Esophagus squamous epithelium (tissue), 5 donors: ENCODE measurements at regions not wholly inside any gene's neighbourhood (a gene's known extent, or its start where the extent isn't known, plus 50 kb on each side); places are given as distances from the start of the nearest gene placed in this dataset.

Experiments
- DNase-seq: peaks from one replicate; lab custom pipeline; 2025; lab: John Stamatoyannopoulos, UW
- H3K27ac ChIP-seq, 4 donors: fragments of 200-600 bp; sonication (generic); one replicate each; pipeline ENCODE4 v1.5.1; 2016 to 2019; ENCODE audit warnings: mild to moderate bottlenecking in 1 of 4
- H3K27me3 ChIP-seq, 4 donors: fragments of 200-600 bp; sonication (generic); 1 replicate in 3 of 4; 2 replicates in 1 of 4; pipeline versions ENCODE4 v1.5.1 to v1.6.0; 2017 to 2021; ENCODE audit warnings: antibody characterized with exemption in 1 of 4
- H3K36me3 ChIP-seq, 3 donors: fragments of 200-600 bp; sonication (generic); one replicate each; pipeline ENCODE4 v1.5.1; 2016 to 2019
- H3K4me1 ChIP-seq, 3 donors: fragments of 200-600 bp; sonication (generic); one replicate each; pipeline ENCODE4 v1.5.1; 2017 to 2019
- H3K4me3 ChIP-seq, 4 donors: fragments of 200-600 bp; sonication (generic); 1 replicate in 3 of 4; 2 replicates in 1 of 4; pipeline ENCODE4 v1.5.1; 2016 to 2019; ENCODE audit warnings: mild to moderate bottlenecking in 2 of 4, moderate library complexity in 1 of 4
- H3K9me3 ChIP-seq, 3 donors: fragments of 200-600 bp; sonication (generic); one replicate each; pipeline ENCODE4 v1.5.1; 2016 to 2019
- CTCF ChIP-seq, 6 experiments: fragments of 450-650 bp in 4 of 6; fragments of 200-600 bp in 2 of 6; sonication (generic) in 2 of 6; IDR thresholded peaks; one replicate each; pipeline ENCODE4 v1.5.1; 2016 to 2019; ENCODE audit warnings: antibody characterized with exemption in 6 of 6, mild to moderate bottlenecking in 4 of 6, moderate library complexity in 4 of 6
- POLR2A ChIP-seq, 4 donors: fragments of 450-650 bp; IDR thresholded peaks; one replicate each; pipeline ENCODE4 v1.6.1; 2017; ENCODE audit warnings: antibody characterized with exemption in 4 of 4, mild to moderate bottlenecking in 4 of 4, moderate library complexity in 3 of 4
- WGBS, 2 donors: methylation state at CpG; one replicate each; pipeline ENCODE4 v1.1.5; 2018; 5-methylcytosine and 5-hydroxymethylcytosine counted together
- intact Hi-C: fragments of 100-400 bp; cut with DNase I; formaldehyde crosslinking; loops from one replicate; pipeline ENCODE4 v1.15.0; 2022
- donor health status: DM: yes; HTN: yes; CAD: no.

GRCh38 chr7:3233301-3233700, 67.8 kb upstream of the SDK1 start:
- H3K27me3 ChIP-seq = peaks cover 0 to 15% (median 0%) of the 10 kb centered on the region in 4 donors
- H3K4me1 ChIP-seq = no peaks in the 10 kb centered on the region
- no peak overlapping the region for H3K27ac ChIP-seq
- intact Hi-C loops = no loop called here
- peaks cover 0 to 10% (median 6%) of the 10 kb centered on the region in 3 donors for H3K9me3 ChIP-seq
- no peak for TF ChIP-seq POLR2A (IDR thresholded peaks at IDR 0.05)
- TF ChIP-seq CTCF (IDR thresholded peaks at IDR 0.05) = no peak
- WGBS, 2 donors = 88 to 95% methylated on average over 7 of the region's 7 CpGs
- no peak overlapping the region for H3K4me3 ChIP-seq
- H3K36me3 ChIP-seq = no peaks in the 10 kb centered on the region
- DNase-seq = no peak

- H3K36me3 ChIP-seq = no peaks in the 10 kb centered on the region
- WGBS, 2 donors = 89 to 93% methylated on average over 5 of the region's 6 CpGs
- no peak overlapping the region for H3K4me3 ChIP-seq
- no peak overlapping the region for H3K27ac ChIP-seq
- H3K9me3 ChIP-seq = peaks cover 0 to 10% (median 6%) of the 10 kb centered on the region in 3 donors
- H3K4me1 ChIP-seq = no peaks in the 10 kb centered on the region
- intact Hi-C loops = no loop called here
- DNase-seq = no peak
- H3K27me3 ChIP-seq = peaks cover 0 to 23% (median 0%) of the 10 kb centered on the region in 4 donors
- TF ChIP-seq POLR2A (IDR thresholded peaks at IDR 0.05) (no peak), CTCF (IDR thresholded peaks at IDR 0.05) (no peak)
These were observed 67.0 kb upstream of the SDK1 start for GRCh38 chr7:3234051-3234450.

- peaks cover 0 to 29% (median 0%) of the 10 kb centered on the region in 4 donors for H3K27me3 ChIP-seq
- DNase-seq = no peak
- intact Hi-C loops = no loop called here
- no peaks in the 10 kb centered on the region for H3K4me1 ChIP-seq
- WGBS, 2 donors = 82 to 97% methylated on average over 3 of the region's 3 CpGs
- H3K27ac ChIP-seq = no peak overlapping the region
- H3K36me3 ChIP-seq = no peaks in the 10 kb centered on the region
- no peak overlapping the region for H3K4me3 ChIP-seq
- H3K9me3 ChIP-seq = peaks cover 0 to 10% (median 6%) of the 10 kb centered on the region in 3 donors
- TF ChIP-seq CTCF (IDR thresholded peaks at IDR 0.05) = no peak
These were observed 66.2 kb upstream of the SDK1 start for GRCh38 chr7:3234851-3235250.

GRCh38 chr7:3235322-3235721, 65.7 kb upstream of the SDK1 start:
- Histone ChIP-seq H3K4me3 (no peak overlapping the region), H3K27ac (no peak overlapping the region), H3K27me3 (peaks cover 0 to 29% (median 0%) of the 10 kb centered on the region in 4 donors), H3K36me3 (no peaks in the 10 kb centered on the region), H3K9me3 (peaks cover 0 to 10% (median 6%) of the 10 kb centered on the region in 3 donors), H3K4me1 (no peaks in the 10 kb centered on the region)
- no peak for DNase-seq
- 70 to 80% methylated on average over 4 of the region's 4 CpGs for WGBS, 2 donors
- TF ChIP-seq CTCF (IDR thresholded peaks at IDR 0.05) (no peak), POLR2A (IDR thresholded peaks at IDR 0.05) (no peak)
- intact Hi-C loops = no loop called here

GRCh38 chr7:3236268-3236667, 64.8 kb upstream of the SDK1 start:
- Histone ChIP-seq H3K36me3 (no peaks in the 10 kb centered on the region), H3K4me1 (no peaks in the 10 kb centered on the region), H3K27me3 (peaks cover 0 to 29% (median 0%) of the 10 kb centered on the region in 4 donors), H3K27ac (no peak overlapping the region), H3K9me3 (peaks cover 0 to 10% (median 6%) of the 10 kb centered on the region in 3 donors), H3K4me3 (no peak overlapping the region)
- DNase-seq = no peak
- intact Hi-C loops = no loop called here
- TF ChIP-seq CTCF (IDR thresholded peaks at IDR 0.05) (no peak), POLR2A (IDR thresholded peaks at IDR 0.05) (no peak)
